PC-9 (cell line): ENCODE measurements at regions not wholly inside any gene's neighbourhood (a gene's known extent, or its start where the extent isn't known, plus 50 kb on each side); places are given as distances from the start of the nearest gene placed in this dataset.

ENCODE experiments used
- BruUV-seq: library from RNA; stranded (reverse); fragments of 400-500 nt; replicated peaks from 2 replicates; lab custom pipeline; 2021; lab: Mats Ljungman, UMichigan
- CTCF ChIA-PET: fragments of 300-600 bp; sonication (Branson Sonifier 250); formaldehyde crosslinking; loops from one replicate; lab custom pipeline; 2022; ENCODE audit warnings: antibody characterized with exemption; lab: Charles Lee
- POLR2A ChIA-PET: fragments of 300-600 bp; sonication (Branson Sonifier 250); formaldehyde crosslinking; loops from one replicate; lab custom pipeline; 2022; ENCODE audit warnings: antibody characterized with exemption; ENCODE audit not compliant: unreplicated experiment; lab: Charles Lee
- DNase-seq, 2 experiments: peaks; one replicate each; pipeline versions ENCODE4 v3.0.0 to v3.0.0-alpha.2; 2015 to 2022; ENCODE audit warnings: mixed read lengths in 1 of 2
- H2AFZ ChIP-seq: fragments of 200-600 bp; sonication (generic); 2 replicates; pipeline ENCODE4 v1.8.1; 2017; ENCODE audit warnings: antibody characterized with exemption
- H3F3A ChIP-seq: fragments of 200-600 bp; sonication (generic); 2 replicates; pipeline ENCODE4 v1.8.1; 2017; ENCODE audit warnings: antibody characterized with exemption, mild to moderate bottlenecking, low read depth; ENCODE audit not compliant: insufficient read depth
- H3K27ac ChIP-seq: fragments of 200-600 bp; sonication (generic); 2 replicates; pipeline ENCODE4 v1.6.1; 2016; ENCODE audit warnings: mixed run types
- H3K27me3 ChIP-seq: fragments of 200-600 bp; sonication (generic); 2 replicates; pipeline ENCODE4 v1.6.1; 2016; ENCODE audit warnings: low read depth, mixed run types; ENCODE audit not compliant: insufficient read depth
- H3K36me3 ChIP-seq: fragments of 200-600 bp; sonication (generic); 2 replicates; pipeline ENCODE4 v1.6.1; 2016; ENCODE audit warnings: low read depth, mixed run types
- H3K4me1 ChIP-seq: fragments of 200-600 bp; sonication (generic); replicated peaks from 2 replicates; pipeline ENCODE4 v1.6.1; 2016; ENCODE audit warnings: mixed run types; ENCODE audit not compliant: insufficient read depth
- H3K4me2 ChIP-seq: fragments of 200-600 bp; sonication (generic); 2 replicates; pipeline ENCODE4 v1.6.1; 2017; ENCODE audit warnings: mixed run types
- H3K4me3 ChIP-seq: fragments of 200-600 bp; sonication (generic); 2 replicates; pipeline ENCODE4 v1.6.1; 2016; ENCODE audit warnings: mixed run types
- H3K79me2 ChIP-seq: fragments of 200-600 bp; sonication (generic); 2 replicates; pipeline ENCODE4 v1.6.1; 2017; ENCODE audit warnings: low read depth, mixed run types
- H3K9me2 ChIP-seq: fragments of 200-600 bp; sonication (generic); 2 replicates; pipeline ENCODE4 v1.8.1; 2017; ENCODE audit warnings: mild to moderate bottlenecking; ENCODE audit not compliant: insufficient read depth
- H3K9me3 ChIP-seq: fragments of 200-600 bp; sonication (generic); 2 replicates; pipeline ENCODE4 v1.8.1; 2016; ENCODE audit warnings: low read depth; ENCODE audit not compliant: insufficient read depth
- H4K20me1 ChIP-seq: fragments of 200-600 bp; sonication (generic); 2 replicates; pipeline ENCODE4 v1.8.1; 2017; ENCODE audit not compliant: insufficient read depth
- CTCF ChIP-seq: fragments of 200-600 bp; sonication (generic); conservative IDR thresholded peaks from 2 replicates; pipeline ENCODE4 v1.6.1; 2017; ENCODE audit warnings: mixed run types, antibody characterized with exemption, mild to moderate bottlenecking, moderate library complexity
- EZH2 ChIP-seq: fragments of 200-600 bp; sonication (generic); IDR thresholded peaks from 2 replicates; pipeline ENCODE4 v1.8.0; 2017; ENCODE audit warnings: antibody characterized with exemption, low read depth
- intact Hi-C: fragments of 100-400 bp; cut with micrococcal nuclease; formaldehyde crosslinking; loops from one replicate; pipeline ENCODE4 v1.10.0; 2022; ENCODE audit not compliant: unreplicated experiment

DNA sequence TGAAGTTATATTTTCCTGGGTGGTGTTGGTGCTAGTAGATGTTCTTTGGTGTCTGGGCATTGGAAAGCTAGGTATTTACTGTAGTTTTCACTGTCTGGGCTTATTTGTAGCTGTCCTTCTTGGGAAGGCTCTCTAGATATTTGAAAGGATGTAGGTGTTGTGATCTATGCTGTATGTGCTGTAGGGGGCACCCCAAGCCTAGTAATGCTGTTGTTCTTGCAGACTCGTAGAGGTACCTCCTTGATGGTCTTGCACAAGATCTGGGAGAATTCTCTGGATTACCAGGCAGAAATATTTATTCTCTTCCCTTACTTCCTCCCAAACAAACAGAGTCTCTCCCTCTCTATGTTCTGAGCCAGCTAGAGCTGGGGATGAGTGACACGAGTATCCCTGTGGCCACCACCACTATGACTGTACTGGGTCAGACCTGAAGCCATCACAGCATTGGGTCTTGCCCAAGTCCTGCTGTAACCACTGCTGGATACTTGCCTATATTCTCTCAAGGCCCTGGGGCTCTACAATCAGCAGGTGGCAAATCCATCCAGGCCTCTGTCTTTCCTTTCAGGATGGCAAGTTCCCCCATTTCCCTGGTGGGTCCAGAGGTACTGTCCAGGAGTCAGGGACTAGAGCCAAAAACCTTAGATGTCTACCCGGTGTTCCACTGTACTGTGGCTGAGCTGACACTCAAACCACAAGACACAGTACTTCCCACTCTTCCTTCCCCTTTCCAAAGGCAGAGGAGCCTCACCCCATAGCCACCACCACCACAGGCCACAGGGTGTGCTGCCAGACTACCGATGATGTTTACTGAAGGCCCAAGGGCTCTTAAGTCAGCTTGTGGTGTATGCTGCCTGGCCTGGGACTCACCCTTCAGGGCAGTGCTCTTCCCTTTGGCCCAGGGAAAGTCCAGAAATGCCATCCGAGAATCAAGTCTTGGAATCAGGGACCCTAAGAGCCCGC is 195.2 kb upstream of the DPPA4 start:
- H3K9me3 ChIP-seq, result no peaks in the 10 kb centered on the region
- no peak overlapping the region for H3K27ac ChIP-seq
- POLR2A ChIA-PET, result no interaction called here
- H3K79me2 ChIP-seq, result no peaks in the 10 kb centered on the region
- DNase-seq, result peak; percentile 63 to 71
- no peaks in the 10 kb centered on the region for H4K20me1 ChIP-seq
- no peaks in the 10 kb centered on the region for H3K9me2 ChIP-seq
- intact Hi-C loops, result loop anchor here (1.0 to 2.0 kb wide), 2 partner anchors 1548 to 1806 kb away; no protein-coding TSS in a partner anchor
- H3K36me3 ChIP-seq, result no peaks in the 10 kb centered on the region
- no peak overlapping the region for H3K4me3 ChIP-seq
- TF ChIP-seq CTCF (peak; percentile 75), EZH2 (no peak)
- no peaks in the 10 kb centered on the region for H3K4me1 ChIP-seq
- H2AFZ ChIP-seq, result no peak overlapping the region
- no peaks in the 10 kb centered on the region for H3K27me3 ChIP-seq
- no peak overlapping the region for H3K4me2 ChIP-seq
- CTCF ChIA-PET, result interaction anchor here (0.7 to 1.2 kb wide), 2 partner anchors 380 to 782 kb away, joined by 3 to 4 read pairs; no protein-coding TSS in a partner anchor
- no peaks in the 10 kb centered on the region for H3F3A ChIP-seq
- BruUV-seq, result no TSS peak

DNA sequence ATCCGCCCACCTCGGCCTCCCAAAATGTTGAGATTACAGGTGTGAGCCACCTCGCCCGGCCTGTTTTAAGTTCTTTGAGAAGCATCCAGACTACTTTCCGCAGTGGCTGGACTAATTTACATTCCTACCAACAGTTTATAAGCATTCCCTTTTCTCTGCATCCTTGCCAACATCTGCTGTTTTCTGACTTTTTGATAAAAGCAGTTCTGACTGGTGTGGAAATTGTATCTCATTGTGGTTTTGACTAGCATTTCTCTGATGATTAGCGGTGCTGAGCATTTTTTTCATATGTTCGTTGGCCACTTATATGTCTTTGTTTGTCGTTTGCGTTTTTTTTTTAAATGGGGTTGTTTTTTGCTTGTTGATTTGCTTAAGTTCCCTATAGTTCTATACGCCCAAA is 208.4 kb upstream of the DPPA4 start:
- intact Hi-C loops, result no loop called here
- Histone ChIP-seq H2AFZ (no peak overlapping the region), H3K4me3 (no peak overlapping the region), H3K27me3 (no peaks in the 10 kb centered on the region), H3K4me2 (no peak overlapping the region), H3K36me3 (no peaks in the 10 kb centered on the region), H3F3A (no peaks in the 10 kb centered on the region), H3K4me1 (no peaks in the 10 kb centered on the region), H3K27ac (no peak overlapping the region), H3K79me2 (no peaks in the 10 kb centered on the region), H3K9me2 (no peaks in the 10 kb centered on the region), H3K9me3 (no peaks in the 10 kb centered on the region), H4K20me1 (no peaks in the 10 kb centered on the region)
- TF ChIP-seq CTCF, result no peak
- no peak for DNase-seq
- CTCF ChIA-PET, result no interaction called here
- BruUV-seq, result no TSS peak
- POLR2A ChIA-PET, result no interaction called here

DNA sequence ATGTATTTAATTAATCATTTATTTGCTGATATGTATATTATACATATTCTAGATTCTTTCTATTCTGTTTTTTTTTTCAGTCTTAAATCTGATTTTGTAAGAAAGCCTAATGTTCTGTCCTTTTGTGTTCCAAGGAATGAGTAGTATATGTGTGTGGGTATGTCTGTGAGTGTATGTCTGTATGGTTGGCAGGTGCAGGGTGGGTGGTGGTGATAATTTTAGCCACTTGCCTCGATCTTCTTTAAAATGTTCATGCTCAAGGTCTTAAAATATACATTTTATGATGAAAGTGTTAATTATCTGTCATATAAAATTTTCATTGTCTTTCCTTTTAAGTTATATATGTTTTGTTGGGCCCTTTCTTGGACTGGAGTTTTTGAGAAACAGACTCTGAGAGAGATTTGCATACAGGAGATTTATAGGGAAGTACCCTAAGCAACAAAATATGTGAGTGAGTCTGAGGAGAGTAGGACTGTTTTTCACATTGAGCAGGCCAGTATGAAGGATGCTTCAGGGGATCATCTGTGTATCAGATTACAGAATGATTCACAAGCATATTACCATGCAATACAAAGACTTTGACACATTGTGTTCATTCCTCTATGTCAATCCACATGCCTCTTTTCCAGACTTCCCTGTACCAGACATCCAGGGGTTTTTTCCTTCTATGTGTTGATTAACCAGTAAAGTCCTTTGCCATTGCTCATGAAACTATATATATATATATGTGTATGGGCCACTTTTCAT is 211.0 kb upstream of the DPPA4 start:
- TF ChIP-seq EZH2, result no peak
- TF ChIP-seq CTCF, result no peak
- no TSS peak for BruUV-seq
- Histone ChIP-seq H3K4me2 (no peak overlapping the region), H3K4me1 (no peaks in the 10 kb centered on the region), H2AFZ (no peak overlapping the region), H3K27me3 (no peaks in the 10 kb centered on the region), H3K79me2 (no peaks in the 10 kb centered on the region), H3K9me2 (no peaks in the 10 kb centered on the region), H3K27ac (no peak overlapping the region), H3K36me3 (no peaks in the 10 kb centered on the region), H3K4me3 (no peak overlapping the region), H3F3A (no peaks in the 10 kb centered on the region), H3K9me3 (no peaks in the 10 kb centered on the region), H4K20me1 (no peaks in the 10 kb centered on the region)
- CTCF ChIA-PET, result no interaction called here
- intact Hi-C loops, result no loop called here
- DNase-seq, result no peak
- POLR2A ChIA-PET, result interaction anchor here (0.7 kb wide), 1 partner anchor 478 kb away, joined by 4 read pairs; no protein-coding TSS in a partner anchor
